PC-3 (cell line): ENCODE measurements at regions not wholly inside any gene's neighbourhood (a gene's known extent, or its start where the extent isn't known, plus 50 kb on each side); places are given as distances from the start of the nearest gene placed in this dataset.

Experiments used
- ATAC-seq: fragments of 200-7000 bp; cut with Tn5 transposase; 2 replicates; pipeline ENCODE4 v1.9.1; 2020; ENCODE audit warnings: mild to moderate bottlenecking, moderate library complexity
- BruUV-seq: library from RNA; stranded (reverse); fragments of 400-500 nt; replicated peaks from 2 replicates; lab custom pipeline; 2021; lab: Mats Ljungman, UMichigan
- CTCF ChIA-PET: fragments of 300-600 bp; sonication (Branson Sonifier 250); formaldehyde crosslinking; loops from one replicate; lab custom pipeline; 2022; ENCODE audit warnings: antibody characterized with exemption; lab: Charles Lee
- POLR2A ChIA-PET: fragments of 300-600 bp; sonication (Branson Sonifier 250); formaldehyde crosslinking; loops from one replicate; lab custom pipeline; 2022; ENCODE audit warnings: antibody characterized with exemption; ENCODE audit not compliant: unreplicated experiment; lab: Charles Lee
- DNase-seq: peaks from one replicate; pipeline ENCODE4 v3.0.0-alpha.2; 2015
- H2AFZ ChIP-seq: fragments of 300-600 bp; sonication (generic); 2 replicates; pipeline ENCODE4 v1.6.0; 2016; ENCODE audit warnings: antibody characterized with exemption, low read length
- H3F3A ChIP-seq: fragments of 300-600 bp; sonication (generic); one replicate; pipeline ENCODE4 v1.6.0; 2017; ENCODE audit warnings: antibody characterized with exemption, low read length, control low read depth, mild to moderate bottlenecking; ENCODE audit not compliant: unreplicated experiment
- H3K27ac ChIP-seq: fragments of 300-600 bp; sonication (generic); 2 replicates; pipeline ENCODE4 v1.5.1; 2016; ENCODE audit warnings: mild to moderate bottlenecking, low read length
- H3K27me3 ChIP-seq: fragments of 300-600 bp; sonication (generic); 2 replicates; pipeline ENCODE4 v1.6.1; 2016; ENCODE audit warnings: low read length, mixed read lengths
- H3K36me3 ChIP-seq: fragments of 300-600 bp; sonication (generic); 2 replicates; pipeline ENCODE4 v1.6.1; 2016; ENCODE audit warnings: low read depth, mixed run types, low read length, mixed read lengths
- H3K4me1 ChIP-seq: fragments of 300-600 bp; sonication (generic); 2 replicates; pipeline ENCODE4 v1.5.1; 2016; ENCODE audit warnings: low read length; ENCODE audit not compliant: insufficient read depth
- H3K4me2 ChIP-seq: fragments of 300-600 bp; sonication (generic); 2 replicates; pipeline ENCODE4 v1.6.0; 2016; ENCODE audit warnings: low read length
- H3K4me3 ChIP-seq: fragments of 300-600 bp; sonication (generic); 2 replicates; pipeline ENCODE4 v1.5.1; 2016; ENCODE audit warnings: mild to moderate bottlenecking, low read length, mixed read lengths
- H3K79me2 ChIP-seq: fragments of 300-600 bp; sonication (generic); 2 replicates; pipeline ENCODE4 v1.6.1; 2017; ENCODE audit warnings: low read length, mixed read lengths
- H3K9ac ChIP-seq: fragments of 300-600 bp; sonication (generic); 2 replicates; pipeline ENCODE4 v1.6.0; 2016; ENCODE audit warnings: mild to moderate bottlenecking, low read length
- H3K9me2 ChIP-seq: fragments of 300-600 bp; sonication (generic); replicated peaks from 2 replicates; pipeline ENCODE4 v1.6.1; 2016; ENCODE audit warnings: mixed run types, low read length, mixed read lengths
- H3K9me3 ChIP-seq: fragments of 300-600 bp; sonication (generic); 2 replicates; pipeline ENCODE4 v1.6.1; 2016; ENCODE audit warnings: low read length, mixed read lengths
- H4K20me1 ChIP-seq: fragments of 300-600 bp; sonication (generic); 2 replicates; pipeline ENCODE4 v1.6.1; 2016; ENCODE audit warnings: low read length, mixed read lengths
- CTCF ChIP-seq: fragments of 300-600 bp; sonication (generic); conservative IDR thresholded peaks from 2 replicates; pipeline ENCODE4 v1.5.1; 2017; ENCODE audit warnings: antibody characterized with exemption, low read depth, mild to moderate bottlenecking, low read length
- EZH2 ChIP-seq: fragments of 300-600 bp; sonication (generic); IDR thresholded peaks from one replicate; pipeline ENCODE4 v1.6.1; 2017; ENCODE audit warnings: antibody characterized with exemption, mild to moderate bottlenecking, low read length; ENCODE audit not compliant: unreplicated experiment
- EZH2phosphoT487 ChIP-seq: fragments of 300-600 bp; sonication (generic); IDR thresholded peaks from 2 replicates; pipeline ENCODE4 v1.6.1; 2018; ENCODE audit warnings: mild to moderate bottlenecking, antibody characterized with exemption, low read length, borderline replicate concordance
- intact Hi-C: fragments of 100-400 bp; cut with micrococcal nuclease; formaldehyde crosslinking; loops from 2 replicates; pipeline ENCODE4 v1.9.0; 2023

GRCh38 chr18:78734614-78734945, 245.0 kb upstream of the SALL3 start:
- Histone ChIP-seq H3K4me1 (no peaks in the 10 kb centered on the region), H3K4me3 (no peak overlapping the region), H3K79me2 (no peaks in the 10 kb centered on the region), H3K36me3 (no peaks in the 10 kb centered on the region), H3K9me3 (no peaks in the 10 kb centered on the region), H3F3A (no peaks in the 10 kb centered on the region), H3K27me3 (peaks cover 66% of the 10 kb centered on the region), H3K4me2 (no peak overlapping the region), H4K20me1 (no peaks in the 10 kb centered on the region), H3K27ac (no peak overlapping the region), H2AFZ (no peak overlapping the region), H3K9me2 (no peaks in the 10 kb centered on the region), H3K9ac (no peak overlapping the region)
- no peak for ATAC-seq
- ChIA-PET CTCF (no interaction called here), POLR2A (no interaction called here)
- BruUV-seq: no TSS peak
- intact Hi-C loops: no loop called here
- TF ChIP-seq EZH2 (no peak), CTCF (no peak), EZH2phosphoT487 (no peak)
- DNase-seq: no peak

- ATAC-seq: no peak
- Histone ChIP-seq H3K4me2 (no peak overlapping the region), H3K9me3 (no peaks in the 10 kb centered on the region), H3K4me1 (no peaks in the 10 kb centered on the region), H3K9ac (no peak overlapping the region), H3K4me3 (no peak overlapping the region), H3K27ac (no peak overlapping the region), H3K36me3 (no peaks in the 10 kb centered on the region), H4K20me1 (no peaks in the 10 kb centered on the region), H3K9me2 (no peaks in the 10 kb centered on the region), H3K27me3 (peaks cover 66% of the 10 kb centered on the region), H2AFZ (no peak overlapping the region), H3F3A (no peaks in the 10 kb centered on the region), H3K79me2 (no peaks in the 10 kb centered on the region)
- ChIA-PET CTCF (no interaction called here), POLR2A (no interaction called here)
- DNase-seq: no peak
- no TSS peak for BruUV-seq
- TF ChIP-seq EZH2 (no peak), EZH2phosphoT487 (no peak), CTCF (no peak)
- intact Hi-C loops: no loop called here
Observed at GRCh38 chr18:78735131-78736014, 244.2 kb upstream of the SALL3 start.

- Histone ChIP-seq H3K27ac (no peak overlapping the region), H3K79me2 (no peaks in the 10 kb centered on the region), H2AFZ (no peak overlapping the region), H3K27me3 (peaks cover 67% of the 10 kb centered on the region), H4K20me1 (no peaks in the 10 kb centered on the region), H3F3A (no peaks in the 10 kb centered on the region), H3K9me3 (no peaks in the 10 kb centered on the region), H3K36me3 (no peaks in the 10 kb centered on the region), H3K4me1 (no peaks in the 10 kb centered on the region), H3K9me2 (no peaks in the 10 kb centered on the region), H3K9ac (no peak overlapping the region), H3K4me2 (no peak overlapping the region), H3K4me3 (no peak overlapping the region)
- DNase-seq (no peak), ATAC-seq (no peak)
- TF ChIP-seq EZH2 (no peak), EZH2phosphoT487 (no peak), CTCF (no peak)
- BruUV-seq: no TSS peak
- POLR2A ChIA-PET: no interaction called here
- CTCF ChIA-PET: no interaction called here
- intact Hi-C loops: no loop called here
Observed at GRCh38 chr18:78736015-78736690, 243.5 kb upstream of the SALL3 start.
